Activated CD4-positive, alpha-beta T cell treated with anti-CD3 and anti-CD28 coated beads, Interleukin-2, amount 50 U/mL, for 1 hour (primary cell): ENCODE measurements at regions not wholly inside any gene's neighbourhood (a gene's known extent, or its start where the extent isn't known, plus 50 kb on each side); places are given as distances from the start of the nearest gene placed in this dataset.
"Not testable (repeated sequence)": the region's sequence is repeated elsewhere in the genome, so short reads cannot be mapped to it uniquely, and the experiment has no call there.

ENCODE experiments used
- DNase-seq: peaks from one replicate; pipeline ENCODE4 v3.0.0-alpha.2; 2020

- DNase-seq: no peak
Observed at GRCh38 chr4:151874328-151874727, 113.5 kb upstream of the GATB start.

DNA sequence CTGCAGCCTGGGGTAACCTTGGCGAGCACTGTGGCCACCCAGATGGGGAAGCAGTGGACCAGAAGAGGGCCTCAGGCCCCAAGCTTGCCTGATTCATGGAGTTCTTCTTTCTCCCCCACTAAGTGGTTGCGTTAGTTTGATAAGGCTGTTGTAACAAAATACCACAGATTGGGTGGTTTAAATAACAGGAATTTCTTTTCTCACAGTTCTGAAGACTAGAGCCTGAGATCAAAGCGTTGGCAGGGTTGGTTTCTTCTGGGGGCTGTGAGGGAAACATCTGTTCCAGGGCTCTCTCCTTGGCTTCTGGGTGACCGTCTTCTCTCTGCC, 105.7 kb upstream of the GATB start:
- no peak for DNase-seq

- DNase-seq: no peak
Observed at GRCh38 chr4:151865744-151866591, 105.2 kb upstream of the GATB start.

- no peak for DNase-seq
Observed at GRCh38 chr4:151865312-151865711, 104.5 kb upstream of the GATB start.

DNA sequence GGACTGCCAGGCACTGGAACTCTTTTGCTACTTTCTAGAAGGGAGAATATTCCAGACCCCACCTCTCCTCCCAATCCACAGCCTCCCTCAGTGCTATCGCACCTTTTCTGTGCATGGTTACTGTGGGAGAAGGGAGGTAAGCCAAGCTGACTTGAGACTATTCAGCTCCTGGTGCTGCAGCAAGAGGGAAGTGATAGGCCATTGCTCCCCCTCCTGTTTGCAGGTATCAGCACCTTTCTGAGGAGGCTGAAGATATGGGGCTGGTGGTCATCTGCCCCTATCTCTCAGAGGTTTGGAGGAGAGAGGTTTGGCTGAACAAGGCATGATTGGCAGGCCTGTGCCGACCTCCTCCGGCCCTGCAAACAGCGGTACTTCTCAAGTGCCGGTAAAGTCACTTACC, 103.3 kb upstream of the GATB start:
- DNase-seq: no peak

DNA sequence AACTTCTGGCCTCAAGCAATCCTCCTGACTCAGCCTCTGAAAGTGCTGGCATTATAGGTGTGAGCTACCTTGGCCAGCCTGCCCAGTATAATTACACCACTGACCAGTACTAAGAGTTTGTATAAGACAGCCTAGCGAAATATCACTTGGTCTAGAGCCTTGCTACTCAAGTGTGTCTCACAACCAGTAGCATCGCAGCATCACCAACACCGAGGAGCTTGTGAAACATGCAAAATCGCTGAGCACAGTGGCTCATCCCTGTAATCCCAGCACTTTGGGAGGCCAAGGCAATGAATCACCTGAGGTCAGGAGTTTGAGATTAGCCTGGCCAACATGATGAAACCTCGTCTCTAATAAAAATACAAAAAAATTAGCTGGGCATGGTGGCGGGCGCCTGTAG, 102.0 kb upstream of the GATB start:
- no peak for DNase-seq

DNA sequence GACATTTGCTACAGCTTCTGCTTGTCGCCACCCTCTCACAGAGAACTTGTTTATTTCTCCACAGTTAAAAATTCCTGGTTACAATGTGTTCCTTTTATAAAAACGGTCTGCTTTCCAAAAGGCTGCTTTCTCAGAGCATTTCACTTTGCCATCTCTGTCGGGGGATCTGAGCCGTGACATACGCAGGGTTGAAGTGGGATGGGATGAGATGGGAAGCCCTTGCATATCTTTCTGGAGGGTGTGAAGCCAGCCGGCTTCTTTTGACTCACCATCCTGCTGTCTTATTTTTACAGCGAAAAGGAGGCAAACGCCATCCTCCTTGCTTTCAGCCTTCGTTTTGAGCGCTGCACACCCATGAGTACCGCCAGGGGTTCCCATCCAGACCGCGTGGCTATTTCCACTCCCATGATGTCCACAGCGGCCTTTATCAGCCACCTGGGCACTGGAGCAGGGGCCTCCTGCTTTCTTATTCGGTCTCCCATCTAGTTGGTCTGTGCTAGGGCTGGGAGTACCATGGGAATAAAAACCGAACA, 99.8 kb upstream of the GATB start:
- no peak for DNase-seq

- DNase-seq: no peak
Observed at GRCh38 chr4:151859641-151860040, 98.8 kb upstream of the GATB start.

- DNase-seq: no peak
Observed at GRCh38 chr4:151858356-151858755, 97.5 kb upstream of the GATB start.

DNA sequence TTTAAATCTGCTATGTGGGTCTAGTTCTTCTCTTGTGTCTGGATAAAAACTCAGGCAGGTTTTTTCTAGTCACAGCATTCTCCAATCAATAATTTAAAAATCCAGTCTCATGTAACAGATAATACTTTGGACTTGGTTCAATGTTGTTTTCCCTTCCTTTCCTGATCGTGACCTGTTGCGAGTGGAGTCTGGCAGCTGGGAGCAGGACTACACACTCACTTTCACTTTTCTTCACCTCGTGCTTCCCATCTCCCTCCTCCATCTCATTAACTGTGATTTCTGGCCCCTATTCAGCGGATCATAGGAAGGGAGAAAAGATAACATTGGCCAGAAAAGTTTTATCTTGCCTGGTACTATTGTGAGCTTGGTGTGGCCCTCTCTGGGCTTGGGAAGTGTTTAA, 96.6 kb upstream of the GATB start:
- no peak for DNase-seq

DNA sequence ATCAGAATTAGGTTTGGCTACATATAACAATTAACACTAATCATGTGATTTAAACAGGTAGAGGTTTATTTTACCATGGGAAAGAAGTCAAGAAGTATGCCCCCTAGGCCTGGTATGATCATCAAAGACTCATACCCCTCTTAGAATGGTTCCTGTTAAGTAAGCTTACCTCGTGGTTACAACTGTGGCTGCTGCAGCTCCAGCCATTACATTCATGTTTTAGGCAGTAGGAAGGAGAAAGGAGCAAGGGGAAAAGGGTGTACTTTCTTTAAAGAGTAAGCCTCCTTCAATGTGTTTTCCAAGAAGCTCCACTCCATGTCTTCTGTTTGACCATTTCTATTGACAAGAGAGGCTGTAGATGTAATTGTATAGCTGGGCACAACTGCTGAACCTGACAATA, 94.9 kb upstream of the GATB start:
- no peak for DNase-seq

- no peak for DNase-seq
Observed at GRCh38 chr4:151854731-151855130, 93.9 kb upstream of the GATB start.

- DNase-seq: no peak
Observed at GRCh38 chr4:151853034-151853433, 92.2 kb upstream of the GATB start.

DNA sequence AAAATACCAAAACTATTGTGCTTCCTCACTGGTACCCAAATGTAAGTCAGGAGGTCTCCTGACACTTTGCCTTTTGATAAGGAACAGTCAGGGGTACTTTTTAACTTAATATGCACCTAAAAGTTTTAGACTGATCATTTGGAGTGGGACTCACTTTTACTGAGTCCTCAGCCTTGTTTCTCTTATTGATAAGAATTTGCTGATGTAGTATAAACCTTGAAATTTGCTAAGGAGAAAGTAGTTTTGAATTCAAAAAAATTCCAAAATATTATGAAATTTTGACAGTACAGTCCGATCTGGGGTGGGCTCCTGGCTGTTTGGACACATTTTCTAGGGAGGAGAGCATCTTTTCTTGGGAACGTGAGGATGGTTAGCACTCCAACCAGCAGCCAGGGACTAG, 91.4 kb upstream of the GATB start:
- no peak for DNase-seq

GRCh38 chr4:151851354-151851753, 90.5 kb upstream of the GATB start:
- no peak for DNase-seq

- DNase-seq: no peak
Observed at GRCh38 chr4:151850791-151851213, 90.0 kb upstream of the GATB start.

DNA sequence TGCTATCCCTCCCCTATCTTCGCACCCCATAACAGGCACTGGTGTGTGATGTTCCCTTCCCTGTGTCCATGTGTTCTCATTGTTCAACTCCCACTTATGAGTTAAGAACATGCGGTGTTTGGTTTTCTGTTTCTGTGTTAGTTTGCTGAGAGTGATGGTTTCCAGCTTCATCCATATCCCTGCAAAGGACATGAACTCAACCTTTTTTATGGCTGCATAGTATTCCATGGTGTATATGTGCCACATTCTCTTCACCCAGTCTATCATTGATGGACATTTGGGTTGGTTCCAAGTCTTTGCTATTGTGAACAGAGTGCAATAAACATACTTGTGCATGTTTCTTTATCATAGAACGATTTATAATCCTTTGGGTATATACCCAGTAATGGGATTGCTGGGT, 84.7 kb upstream of the GATB start:
- not testable (repeated sequence) for DNase-seq

- DNase-seq: no peak
Observed at GRCh38 chr4:151842430-151843079, 81.7 kb upstream of the GATB start.

GRCh38 chr4:151841107-151841506, 80.3 kb upstream of the GATB start:
- DNase-seq: no peak

DNA sequence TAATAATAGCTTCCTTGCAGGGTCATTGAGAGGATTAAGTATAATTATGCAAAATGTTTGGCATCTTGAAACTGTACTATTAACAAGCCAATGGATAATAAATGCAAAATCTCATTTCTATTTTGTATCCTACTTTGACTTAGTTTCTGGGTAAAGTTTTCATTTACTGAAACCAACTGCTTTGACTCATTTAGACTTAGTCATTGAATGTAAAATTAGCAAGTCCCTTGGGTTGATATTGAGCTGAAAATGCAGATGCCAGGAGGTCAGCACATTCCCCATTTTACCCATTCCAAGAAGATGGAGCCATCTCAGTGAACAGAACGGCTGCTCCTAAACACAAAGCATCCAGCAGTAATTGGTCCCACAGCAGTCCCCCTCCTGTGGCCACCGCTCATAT, 74.7 kb upstream of the GATB start:
- DNase-seq: no peak

DNA sequence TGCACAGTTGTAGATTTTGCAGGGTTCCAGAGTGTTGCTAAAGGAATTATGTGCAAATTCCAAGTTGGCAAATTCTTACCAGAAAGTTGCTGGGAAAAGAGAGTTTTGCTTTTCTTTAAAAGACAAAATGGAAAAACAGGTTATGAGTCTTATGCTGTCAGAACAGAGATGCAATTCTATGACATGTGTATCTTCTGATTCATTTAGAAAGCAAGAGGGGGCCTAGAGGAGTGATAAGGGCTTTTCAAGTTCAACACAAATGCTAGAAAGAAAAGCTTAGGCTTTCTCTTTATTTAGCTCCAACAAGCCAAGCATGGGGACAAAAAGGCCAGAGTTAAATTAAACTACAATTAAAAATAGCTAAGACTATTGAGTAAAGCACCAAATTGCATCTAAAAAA, 72.4 kb upstream of the GATB start:
- DNase-seq: no peak

GRCh38 chr4:151831526-151831925, 70.7 kb upstream of the GATB start:
- DNase-seq: no peak

GRCh38 chr4:151830168-151830567, 69.4 kb upstream of the GATB start:
- no peak for DNase-seq

DNA sequence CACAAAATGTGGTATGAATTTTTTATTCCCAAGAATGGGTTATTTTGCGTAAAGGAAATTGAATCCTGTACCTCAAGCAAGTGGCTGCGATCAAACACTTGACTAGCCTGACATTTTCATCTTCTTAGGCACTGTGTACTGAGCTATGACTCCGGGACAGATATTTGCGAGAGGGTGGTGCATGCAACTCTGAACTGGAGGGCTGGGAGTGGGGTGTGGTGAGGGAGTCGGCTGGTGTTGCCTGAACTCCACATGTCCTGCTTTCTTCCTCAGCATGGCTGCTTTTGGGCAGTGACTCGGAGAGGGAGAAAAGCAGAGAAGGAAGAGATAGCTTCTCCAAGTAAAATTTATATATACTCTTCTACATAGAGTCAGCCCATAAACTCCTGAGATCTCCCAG, 68.5 kb upstream of the GATB start:
- no peak for DNase-seq

- no peak for DNase-seq
Observed at GRCh38 chr4:151824656-151825055, 63.8 kb upstream of the GATB start.
